ENCODE measurements at regions not wholly inside any gene's neighbourhood (a gene's known extent, or its start where the extent isn't known, plus 50 kb on each side); places are given as distances from the start of the nearest gene placed in this dataset.

DNA sequence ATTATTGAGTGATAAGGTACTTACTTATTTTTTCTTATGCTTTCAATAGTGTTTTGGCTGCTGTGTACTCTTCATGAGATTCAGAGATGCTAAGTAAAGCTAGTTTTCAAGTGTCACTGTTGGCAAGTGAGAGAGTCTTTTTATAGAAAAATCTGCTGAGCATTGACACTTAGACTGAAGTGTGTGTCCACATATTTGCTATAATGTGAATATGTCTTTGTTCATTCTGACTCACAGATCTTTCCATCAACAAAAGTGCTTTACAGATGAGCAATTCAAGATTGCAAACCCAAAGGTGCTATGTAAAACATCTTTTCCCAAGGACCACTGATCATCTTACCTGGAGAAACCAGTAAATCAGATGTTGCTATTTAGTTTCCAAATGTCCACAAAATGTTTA is 410.6 kb upstream of the FIGN start:
- TF ChIP-seq, protein P1, sequence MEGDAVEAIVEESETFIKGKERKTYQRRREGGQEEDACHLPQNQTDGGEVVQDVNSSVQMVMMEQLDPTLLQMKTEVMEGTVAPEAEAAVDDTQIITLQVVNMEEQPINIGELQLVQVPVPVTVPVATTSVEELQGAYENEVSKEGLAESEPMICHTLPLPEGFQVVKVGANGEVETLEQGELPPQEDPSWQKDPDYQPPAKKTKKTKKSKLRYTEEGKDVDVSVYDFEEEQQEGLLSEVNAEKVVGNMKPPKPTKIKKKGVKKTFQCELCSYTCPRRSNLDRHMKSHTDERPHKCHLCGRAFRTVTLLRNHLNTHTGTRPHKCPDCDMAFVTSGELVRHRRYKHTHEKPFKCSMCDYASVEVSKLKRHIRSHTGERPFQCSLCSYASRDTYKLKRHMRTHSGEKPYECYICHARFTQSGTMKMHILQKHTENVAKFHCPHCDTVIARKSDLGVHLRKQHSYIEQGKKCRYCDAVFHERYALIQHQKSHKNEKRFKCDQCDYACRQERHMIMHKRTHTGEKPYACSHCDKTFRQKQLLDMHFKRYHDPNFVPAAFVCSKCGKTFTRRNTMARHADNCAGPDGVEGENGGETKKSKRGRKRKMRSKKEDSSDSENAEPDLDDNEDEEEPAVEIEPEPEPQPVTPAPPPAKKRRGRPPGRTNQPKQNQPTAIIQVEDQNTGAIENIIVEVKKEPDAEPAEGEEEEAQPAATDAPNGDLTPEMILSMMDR (IDR thresholded peaks at IDR 0.05): no peak
- TF ChIP-seq ZFX (IDR thresholded peaks at IDR 0.05; ENCODE audit: borderline replicate concordance): no peak
